ENCODE measurements at regions not wholly inside any gene's neighbourhood (a gene's known extent, or its start where the extent isn't known, plus 50 kb on each side); places are given as distances from the start of the nearest gene placed in this dataset.

DNA sequence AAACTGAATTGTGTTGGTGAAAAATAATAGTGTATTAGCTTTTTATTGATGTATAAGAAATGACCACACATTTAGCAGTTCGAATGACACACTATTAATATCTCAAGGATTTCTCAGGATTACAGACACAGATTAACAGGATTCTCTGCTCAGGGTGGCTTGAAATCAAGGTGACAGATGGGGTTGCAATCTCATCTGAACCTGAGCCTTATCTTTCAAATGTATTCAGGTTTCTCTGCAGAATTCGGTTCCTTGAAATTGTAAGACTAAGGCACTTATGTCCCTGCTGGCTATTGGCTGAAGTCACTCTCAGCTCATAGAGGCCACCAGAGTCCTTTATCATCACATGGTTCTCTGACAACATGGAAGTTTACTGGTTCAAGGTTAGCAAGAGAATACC is 1780.1 kb downstream of the ARAP2 start:
- no peak overlapping the region for H3K27ac Mint-ChIP-seq
- H3K27me3 Mint-ChIP-seq (ENCODE audit: low read depth): no peaks in the 10 kb centered on the region

More for the DNA sequence above, 1780.1 kb downstream of the ARAP2 start:
- Histone ChIP-seq H4K20me1 (ENCODE audit: control insufficient read depth, insufficient read depth, insufficient read length) (no peaks in the 10 kb centered on the region), H3K56ac (ENCODE audit: insufficient read length, low read depth, low read length) (no peak overlapping the region), H3K18ac (ENCODE audit: insufficient read length, low read depth, low read length) (no peak overlapping the region), H3K4me1 (ENCODE audit: insufficient read depth, low read length) (no peaks in the 10 kb centered on the region), H3K79me1 (ENCODE audit: insufficient read depth, low read depth, low read length, poor library complexity, severe bottlenecking) (no peaks in the 10 kb centered on the region), H3K14ac (ENCODE audit: insufficient read depth, low read length) (no peak overlapping the region), H4K91ac (ENCODE audit: insufficient read length, low read depth, low read length) (no peak overlapping the region), H3K4ac (ENCODE audit: low read depth, low read length) (no peak overlapping the region), H2BK5ac (ENCODE audit: insufficient read length, low read length) (no peak overlapping the region), H3K9me3 (ENCODE audit: control insufficient read depth, low read depth, low read length) (no peaks in the 10 kb centered on the region), H3K27me3 (ENCODE audit: insufficient read depth, low read length) (no peaks in the 10 kb centered on the region), H2AFZ (ENCODE audit: low read length) (no peak overlapping the region), H4K8ac (replicated peaks; ENCODE audit: insufficient read length, low read depth, low read length) (no peak overlapping the region), H2BK120ac (ENCODE audit: low read depth, low read length, poor library complexity, severe bottlenecking) (no peak overlapping the region), H2AK5ac (ENCODE audit: insufficient read length, low read length) (no peak overlapping the region), H3K27ac (ENCODE audit: insufficient read length, low read depth, low read length) (no peak overlapping the region), H4K5ac (ENCODE audit: insufficient read length, low read depth, low read length) (no peak overlapping the region), H3K23me2 (ENCODE audit: insufficient read length, low read depth, low read length, poor library complexity, severe bottlenecking) (no peaks in the 10 kb centered on the region), H3K9ac (ENCODE audit: extremely low read depth, insufficient read length, low read length) (no peak overlapping the region), H3K79me2 (ENCODE audit: insufficient read depth, low read length) (no peaks in the 10 kb centered on the region), H3K4me2 (ENCODE audit: insufficient read depth, insufficient read length, low read length) (no peak overlapping the region), H3K23ac (ENCODE audit: insufficient read length, low read depth, low read length) (no peak overlapping the region), H2BK12ac (ENCODE audit: insufficient read length, low read depth, low read length) (no peak overlapping the region), H2BK20ac (ENCODE audit: low read depth, low read length, poor library complexity, severe bottlenecking) (no peak overlapping the region), H2BK15ac (ENCODE audit: low read depth, low read length) (no peak overlapping the region), H3T11ph (ENCODE audit: low read length) (no peak overlapping the region)
- 0 out of 4 replicates have a peak, but pooled peaks cover 0 to 2% of the 10 kb centered on the region in 2 experiments for H3K4me1 Mint-ChIP-seq
- peaks cover 0 to 6% of the 10 kb centered on the region in 2 experiments; a peak in 3 of 5 replicates for H3K9me3 Mint-ChIP-seq
- H3K4me3 Mint-ChIP-seq: no peak overlapping the region
- TF ChIP-seq, protein P1, sequence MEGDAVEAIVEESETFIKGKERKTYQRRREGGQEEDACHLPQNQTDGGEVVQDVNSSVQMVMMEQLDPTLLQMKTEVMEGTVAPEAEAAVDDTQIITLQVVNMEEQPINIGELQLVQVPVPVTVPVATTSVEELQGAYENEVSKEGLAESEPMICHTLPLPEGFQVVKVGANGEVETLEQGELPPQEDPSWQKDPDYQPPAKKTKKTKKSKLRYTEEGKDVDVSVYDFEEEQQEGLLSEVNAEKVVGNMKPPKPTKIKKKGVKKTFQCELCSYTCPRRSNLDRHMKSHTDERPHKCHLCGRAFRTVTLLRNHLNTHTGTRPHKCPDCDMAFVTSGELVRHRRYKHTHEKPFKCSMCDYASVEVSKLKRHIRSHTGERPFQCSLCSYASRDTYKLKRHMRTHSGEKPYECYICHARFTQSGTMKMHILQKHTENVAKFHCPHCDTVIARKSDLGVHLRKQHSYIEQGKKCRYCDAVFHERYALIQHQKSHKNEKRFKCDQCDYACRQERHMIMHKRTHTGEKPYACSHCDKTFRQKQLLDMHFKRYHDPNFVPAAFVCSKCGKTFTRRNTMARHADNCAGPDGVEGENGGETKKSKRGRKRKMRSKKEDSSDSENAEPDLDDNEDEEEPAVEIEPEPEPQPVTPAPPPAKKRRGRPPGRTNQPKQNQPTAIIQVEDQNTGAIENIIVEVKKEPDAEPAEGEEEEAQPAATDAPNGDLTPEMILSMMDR (conservative IDR thresholded peaks at IDR 0.05): no peak
- DNase-seq: no peak
- no CpG with 5 or more reads among the region's 2 CpGs for WGBS (ENCODE audit: extremely low coverage, insufficient read length, low lambda C conversion rate)
- H3K36me3 Mint-ChIP-seq (ENCODE audit: insufficient read depth in 1 of 3, low read depth in 3 of 3): peaks cover 0 to 6% (median 2%) of the 10 kb centered on the region in 3 experiments; a peak in 1 of 7 replicates

Measured in H9 (cell line).